ENCODE measurements at regions not wholly inside any gene's neighbourhood (a gene's known extent, or its start where the extent isn't known, plus 50 kb on each side); places are given as distances from the start of the nearest gene placed in this dataset.
"Not testable (repeated sequence)": the region's sequence is repeated elsewhere in the genome, so short reads cannot be mapped to it uniquely, and the experiment has no call there.

DNA sequence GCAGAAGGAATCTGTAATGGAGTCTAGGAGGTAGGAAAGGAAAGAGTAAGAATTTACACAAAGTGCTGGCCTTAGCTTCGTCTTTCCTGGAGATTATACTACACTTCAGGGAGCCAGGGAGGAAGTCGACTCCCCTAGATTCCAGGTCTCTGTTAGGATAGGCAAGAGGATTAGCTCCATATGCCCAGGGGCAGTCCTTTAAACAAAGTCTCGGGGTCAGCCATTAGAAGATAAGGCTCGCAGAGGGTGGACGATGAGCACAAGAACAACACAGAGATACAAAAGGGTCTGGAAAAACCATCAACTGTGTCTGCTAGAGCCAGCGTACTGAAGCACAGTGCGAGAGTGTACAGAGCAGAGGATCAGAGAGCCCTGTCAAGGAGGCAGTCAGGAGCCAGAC is 344.7 kb upstream of the TNC start:
- DNase-seq (ENCODE audit: low read depth): no peak

GRCh38 chr9:115466756-115467155 is 348.8 kb upstream of the TNC start:
- no peak for DNase-seq (ENCODE audit: low read depth)

DNA sequence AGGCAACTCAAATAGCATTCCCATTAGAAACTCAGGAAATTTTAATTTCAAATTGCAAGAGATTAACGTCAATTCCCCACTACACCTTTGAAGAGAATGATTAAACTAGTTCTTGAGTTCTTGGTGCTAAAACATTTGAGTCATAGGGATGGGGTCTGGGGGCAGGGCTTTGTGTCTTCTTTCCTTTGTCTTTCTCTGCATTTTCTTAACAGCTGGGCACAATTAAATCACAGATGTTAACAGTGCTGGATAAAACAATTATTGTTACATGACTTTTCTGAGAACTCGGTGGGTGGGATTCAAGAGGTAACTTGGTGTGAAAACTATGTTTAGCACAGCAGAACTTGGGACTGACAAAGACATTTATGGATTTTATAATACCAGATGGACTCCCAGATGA is 351.9 kb upstream of the TNC start:
- DNase-seq (ENCODE audit: low read depth): no peak

- not testable (repeated sequence) for DNase-seq (ENCODE audit: low read depth)
Observed at GRCh38 chr9:115473032-115473431, 355.1 kb upstream of the TNC start.

DNA sequence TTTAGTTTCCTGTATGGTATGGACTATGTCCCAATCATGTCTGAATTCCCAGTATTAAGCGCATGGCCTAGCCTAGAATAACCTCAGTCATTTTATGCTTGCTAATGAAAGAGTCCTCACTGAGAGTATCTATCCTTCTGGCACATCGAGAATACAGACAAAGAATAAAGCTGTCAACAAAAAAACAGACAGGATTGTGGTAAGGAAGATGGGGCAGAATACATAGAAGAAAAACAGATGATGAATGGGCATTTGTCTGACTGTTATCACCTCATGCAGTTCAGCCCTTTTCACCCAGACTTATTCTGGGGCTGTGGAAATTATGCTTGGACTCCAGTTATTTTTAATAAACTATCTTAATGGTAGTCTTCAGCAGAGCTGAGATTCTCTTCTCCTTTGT is 363.8 kb upstream of the TNC start:
- DNase-seq (ENCODE audit: low read depth): no peak

- no peak for DNase-seq (ENCODE audit: low read depth)
Observed at GRCh38 chr9:115482747-115483146, 364.8 kb upstream of the TNC start.

DNA sequence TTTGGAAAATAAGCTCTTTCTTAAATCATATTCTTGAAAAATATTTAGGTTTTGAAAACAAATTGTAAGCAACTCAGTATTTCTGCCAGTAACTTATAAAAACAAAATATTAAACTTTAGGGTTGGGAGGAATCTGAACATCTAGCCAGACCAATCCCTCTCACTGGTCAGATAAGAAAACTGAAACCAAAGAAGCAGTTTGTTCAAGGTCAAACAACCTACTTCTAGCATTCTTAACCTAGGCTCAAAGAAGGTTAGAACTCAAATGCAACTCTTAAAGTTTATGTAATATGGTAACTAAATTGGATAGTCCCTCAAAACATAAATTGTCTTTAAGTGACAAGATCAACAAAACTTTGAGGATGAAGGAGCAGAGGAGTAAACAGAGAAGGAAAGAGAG is 374.9 kb upstream of the TNC start:
- DNase-seq (ENCODE audit: low read depth): no peak

- DNase-seq (ENCODE audit: low read depth): no peak
Observed at GRCh38 chr9:115494393-115494792, 376.4 kb upstream of the TNC start.

GRCh38 chr9:115495052-115495635 is 377.2 kb upstream of the TNC start:
- DNase-seq (ENCODE audit: low read depth): no peak

DNA sequence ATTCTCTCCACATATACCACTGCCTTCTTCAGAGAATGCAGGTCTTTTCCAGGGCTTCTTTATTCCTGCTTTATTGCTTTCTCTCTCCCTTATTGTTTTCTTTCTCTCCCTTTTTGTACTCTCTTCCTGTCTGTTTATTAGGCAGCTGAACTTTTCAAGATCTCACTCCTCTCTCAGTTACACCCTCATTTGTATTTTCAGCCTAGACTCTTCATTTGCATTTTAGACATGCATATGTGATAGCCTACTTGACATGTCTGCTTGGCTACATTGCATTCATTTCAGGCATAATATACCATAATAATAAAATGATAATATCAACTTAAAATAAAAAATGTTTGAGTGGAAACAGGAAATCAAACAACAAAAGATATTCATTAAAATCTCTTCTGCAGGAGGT is 377.9 kb upstream of the TNC start:
- no peak for DNase-seq (ENCODE audit: low read depth)

DNA sequence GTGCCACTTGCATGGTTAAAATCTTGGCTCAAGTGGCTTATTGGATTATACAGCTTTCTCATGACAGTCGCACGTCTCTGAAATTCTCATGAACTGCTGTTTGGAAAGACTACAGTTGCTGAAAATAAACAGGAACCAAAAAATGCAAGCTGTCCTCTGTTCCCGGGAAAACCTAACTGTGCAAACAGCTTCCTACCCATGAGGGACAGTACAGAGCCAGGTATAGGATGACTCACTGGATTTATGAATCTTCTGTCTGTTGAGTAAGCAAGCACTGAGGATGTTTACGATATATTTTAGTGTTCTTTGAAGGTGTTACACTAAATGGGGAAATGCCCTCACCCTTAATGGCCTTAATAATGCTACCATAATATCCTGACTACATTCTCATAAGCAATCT is 380.3 kb upstream of the TNC start:
- no peak for DNase-seq (ENCODE audit: low read depth)

DNA sequence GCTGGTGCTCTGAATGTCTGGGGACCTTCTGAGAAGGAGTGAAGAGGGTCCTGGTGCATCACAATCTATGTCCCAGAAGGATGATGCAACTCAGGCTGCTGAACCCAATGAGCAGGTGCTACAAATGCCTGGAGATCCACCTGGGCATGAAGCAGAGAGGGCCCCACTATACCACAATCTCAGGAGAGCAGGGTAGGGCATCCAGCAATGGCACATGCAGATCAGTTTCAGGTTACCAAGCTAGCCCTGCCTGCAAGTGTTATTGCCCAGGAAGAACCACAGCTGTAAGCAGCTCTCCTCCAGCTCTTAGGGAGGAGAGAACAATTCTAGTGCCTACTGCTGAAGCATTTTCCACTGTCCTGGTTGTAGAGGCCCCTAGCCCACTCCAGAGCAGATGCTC is 389.2 kb upstream of the TNC start:
- no peak for DNase-seq (ENCODE audit: low read depth)

DNA sequence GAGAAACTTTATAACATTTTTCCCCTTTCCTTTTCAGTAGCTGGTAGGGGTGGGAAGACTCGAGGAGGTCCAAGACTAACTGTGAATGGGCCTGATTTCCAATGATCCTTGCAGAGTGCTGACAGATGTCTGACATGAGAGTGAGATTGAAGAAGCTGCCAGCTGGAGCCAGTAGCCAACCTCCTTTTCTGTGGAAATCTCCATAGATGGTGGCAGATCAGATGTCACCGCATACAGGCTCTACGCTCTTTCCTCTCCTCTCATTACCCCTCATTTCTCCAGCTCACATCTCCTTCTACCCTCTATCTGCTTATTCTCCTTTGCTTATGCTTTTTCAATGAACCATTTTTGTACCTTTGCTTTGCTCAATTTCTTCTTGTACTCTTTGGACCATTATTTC is 395.2 kb upstream of the TNC start:
- DNase-seq (ENCODE audit: low read depth): no peak

DNA sequence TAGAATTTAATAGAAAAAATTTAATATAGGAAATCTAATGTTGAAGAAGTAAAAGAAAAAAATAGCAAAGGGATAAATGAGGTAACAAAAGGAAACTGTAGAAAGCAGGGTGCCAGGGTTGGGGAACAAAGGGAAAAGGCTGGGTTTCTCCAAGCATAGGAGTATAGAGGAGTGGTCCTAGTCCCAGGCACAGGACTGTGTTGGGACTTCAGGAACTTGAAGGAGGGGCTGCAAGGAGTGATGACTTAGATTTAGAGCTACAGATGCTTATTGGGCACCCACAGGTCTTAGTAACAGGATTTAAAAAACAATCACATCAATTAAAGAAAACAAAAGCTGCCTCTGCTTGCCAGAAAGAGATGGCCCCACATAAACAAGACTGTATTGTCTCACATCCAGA is 396.5 kb upstream of the TNC start:
- DNase-seq (ENCODE audit: low read depth): no peak

GRCh38 chr9:115517335-115518075 is 399.5 kb upstream of the TNC start:
- peak; percentile 61 for DNase-seq (ENCODE audit: low read depth)

DNA sequence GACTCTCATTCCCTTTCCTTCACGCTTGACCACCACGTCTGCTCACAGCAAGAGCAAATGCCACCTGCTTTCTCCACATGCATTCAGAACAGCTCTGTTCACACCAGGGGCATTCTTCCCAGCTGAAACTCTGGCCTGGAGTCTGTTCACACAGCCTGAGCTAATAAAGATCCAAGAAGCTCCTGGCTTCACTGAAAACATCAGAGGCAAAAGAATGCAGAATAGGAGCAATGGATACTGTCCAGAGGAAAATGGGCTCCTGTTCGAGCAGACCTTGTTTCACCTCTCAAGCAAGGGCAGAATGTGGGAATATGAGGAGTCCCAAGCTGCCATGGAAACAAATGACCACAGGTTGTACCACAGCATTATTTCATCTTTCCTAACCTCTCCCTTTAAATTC is 402.7 kb upstream of the TNC start:
- no peak for DNase-seq (ENCODE audit: low read depth)

GRCh38 chr9:115522912-115523311 is 405.0 kb upstream of the TNC start:
- no peak for DNase-seq (ENCODE audit: low read depth)

DNA sequence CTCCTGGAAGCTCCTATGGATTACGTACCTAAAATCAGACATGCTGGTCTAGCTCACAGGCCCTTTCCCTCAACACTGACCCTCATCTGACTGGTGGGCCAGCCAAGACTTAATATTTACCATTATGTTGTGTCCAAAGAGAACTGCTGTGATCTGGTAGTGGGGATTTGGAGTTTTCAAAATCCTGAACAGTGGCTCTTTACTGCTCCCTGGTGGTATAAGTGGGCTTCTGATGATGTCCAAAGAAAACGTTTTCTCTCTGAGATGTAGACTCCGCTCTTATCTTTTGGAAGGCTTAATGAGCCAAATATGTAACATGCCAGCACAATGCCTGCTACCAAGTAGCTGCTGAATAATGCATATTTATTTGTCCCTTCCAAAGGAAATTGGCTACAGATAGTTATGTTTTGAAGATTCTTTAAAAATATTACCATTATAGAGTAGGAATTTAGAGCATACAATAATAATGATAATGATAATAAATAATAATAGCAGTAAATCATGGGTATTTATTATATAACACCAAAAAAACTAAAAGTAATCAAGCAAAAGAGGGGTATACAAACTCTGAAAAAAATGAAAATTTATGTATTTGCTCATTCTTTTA is 406.6 kb upstream of the TNC start:
- peak; percentile 44 for DNase-seq (ENCODE audit: low read depth)

GRCh38 chr9:115525111-115526058 is 407.4 kb upstream of the TNC start:
- DNase-seq (ENCODE audit: low read depth): no peak

GRCh38 chr9:115531410-115532125 is 413.6 kb upstream of the TNC start:
- DNase-seq (ENCODE audit: low read depth): peak; percentile 88

DNA sequence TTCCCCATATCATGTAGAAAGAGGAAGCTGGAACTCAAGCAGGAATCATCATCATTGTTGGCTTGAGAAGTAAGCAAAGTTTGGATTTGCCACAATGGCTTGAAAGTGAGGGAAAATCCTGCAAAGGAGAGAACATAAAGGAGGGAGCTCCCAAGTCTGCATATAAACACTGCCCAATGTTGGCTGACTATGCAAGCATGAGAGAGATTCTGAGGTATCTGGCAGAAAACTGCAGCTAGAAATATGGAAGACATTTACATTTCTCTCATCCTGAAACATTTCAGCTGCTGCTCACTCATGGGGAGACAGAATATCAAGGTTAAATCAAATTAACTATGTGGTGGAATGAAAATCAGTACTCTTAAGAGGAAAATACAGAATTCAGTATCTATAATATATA is 415.6 kb upstream of the TNC start:
- no peak for DNase-seq (ENCODE audit: low read depth)

DNA sequence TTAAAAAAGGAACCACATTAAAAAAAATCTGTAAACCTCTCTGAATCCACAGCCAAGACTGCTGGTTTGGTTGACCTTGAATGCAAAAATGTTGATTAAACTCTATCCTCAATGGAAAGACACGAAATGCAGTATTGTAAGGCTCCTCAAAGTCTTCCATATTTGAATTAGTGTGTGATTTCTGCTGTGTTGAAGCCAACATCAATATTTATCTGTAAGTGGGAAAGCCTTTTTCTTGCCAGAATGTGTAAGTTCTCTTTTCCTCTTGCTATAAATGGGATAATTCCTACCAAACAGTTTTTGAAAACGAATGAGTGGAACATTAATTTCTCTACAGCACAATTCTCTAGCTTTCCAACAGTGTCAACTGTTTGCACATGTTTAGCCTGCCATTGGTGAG is 422.1 kb upstream of the TNC start:
- DNase-seq (ENCODE audit: low read depth): no peak
